HuH-7.5 (cell line): ENCODE measurements at regions not wholly inside any gene's neighbourhood (a gene's known extent, or its start where the extent isn't known, plus 50 kb on each side); places are given as distances from the start of the nearest gene placed in this dataset.
A peak's percentile ranks its signal among the peaks of the same experiment; 100 is the strongest.

Experiments
- DNase-seq: peaks from one replicate; pipeline ENCODE4 v3.0.0; 2011; ENCODE audit warnings: low spot score

DNA sequence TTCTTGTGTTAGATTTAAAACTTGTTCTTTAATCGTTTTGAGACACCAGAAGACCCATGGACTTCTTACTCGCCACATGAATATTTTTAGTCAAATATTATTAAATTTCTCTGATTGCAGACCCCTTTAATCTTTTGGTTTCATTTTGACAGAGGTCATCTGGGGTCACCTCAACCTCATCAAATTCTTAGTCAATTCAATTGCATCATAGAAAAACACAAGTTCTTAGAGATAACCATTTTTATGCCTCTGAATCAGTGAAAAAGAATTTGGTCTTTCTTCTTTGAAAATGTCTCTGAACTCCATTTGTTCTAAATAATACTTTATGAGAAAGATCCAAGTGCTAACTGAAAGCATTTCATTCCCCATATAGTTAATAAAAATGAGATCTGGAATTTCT lies 55.2 kb upstream of the CBLN4 start:
- DNase-seq: no peak

- DNase-seq: no peak
These were observed 63.7 kb upstream of the CBLN4 start for GRCh38 chr20:56069016-56069415.

- DNase-seq: no peak
These were observed 66.8 kb upstream of the CBLN4 start for GRCh38 chr20:56072165-56072564.

GRCh38 chr20:56088375-56088774 lies 83.1 kb upstream of the CBLN4 start:
- no peak for DNase-seq

GRCh38 chr20:56091628-56092234 lies 86.4 kb upstream of the CBLN4 start:
- no peak for DNase-seq

- DNase-seq: no peak
These were observed 88.9 kb upstream of the CBLN4 start for GRCh38 chr20:56094228-56094627.

- DNase-seq: no peak
These were observed 93.7 kb upstream of the CBLN4 start for GRCh38 chr20:56098981-56099500.

GRCh38 chr20:56111961-56112730 lies 106.8 kb upstream of the CBLN4 start:
- no peak for DNase-seq

DNA sequence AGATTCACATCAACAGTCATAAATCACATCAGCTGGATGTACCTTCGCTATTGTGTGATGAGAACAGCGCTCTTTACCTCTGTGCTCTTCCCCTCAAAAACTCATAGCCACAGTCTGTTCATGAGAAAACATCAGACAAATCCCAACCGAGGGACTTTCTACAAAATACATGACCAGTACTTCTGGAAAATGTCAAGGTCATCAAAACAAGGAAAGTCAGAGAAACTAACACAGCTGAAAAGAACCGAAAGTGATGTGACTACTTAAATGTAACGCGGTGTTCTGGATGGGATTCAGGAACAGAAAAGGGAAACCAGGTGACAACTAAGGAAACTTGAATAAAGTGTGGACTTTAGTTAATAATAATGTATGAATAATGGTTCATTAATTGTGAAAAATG lies 112.0 kb upstream of the CBLN4 start:
- DNase-seq: no peak

GRCh38 chr20:56121850-56122249 lies 116.5 kb upstream of the CBLN4 start:
- no peak for DNase-seq

DNA sequence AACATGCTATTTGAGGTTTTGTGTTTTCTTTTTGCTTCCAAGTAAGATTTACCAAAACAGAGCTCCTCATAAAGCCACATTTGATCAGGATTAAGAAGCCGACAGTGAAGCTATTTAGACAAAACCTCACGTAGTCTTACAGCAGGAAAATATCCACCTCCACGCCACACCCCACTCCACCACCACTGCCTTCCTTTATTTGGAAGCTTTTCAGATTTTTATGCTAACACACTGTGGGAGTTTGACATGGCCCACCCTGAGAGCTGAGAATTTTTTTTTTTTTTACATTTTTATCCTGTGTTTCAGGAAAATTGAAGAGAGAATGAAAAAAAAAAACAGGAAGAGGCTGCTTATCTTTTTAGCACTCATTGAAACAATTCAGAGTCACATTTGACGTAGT lies 104.8 kb upstream of the MC3R start:
- DNase-seq: no peak

- DNase-seq: no peak
These were observed 96.7 kb upstream of the MC3R start for GRCh38 chr20:56151834-56152233.

GRCh38 chr20:56153926-56154325 lies 94.6 kb upstream of the MC3R start:
- no peak for DNase-seq

GRCh38 chr20:56155625-56156024 lies 92.9 kb upstream of the MC3R start:
- DNase-seq: no peak

DNA sequence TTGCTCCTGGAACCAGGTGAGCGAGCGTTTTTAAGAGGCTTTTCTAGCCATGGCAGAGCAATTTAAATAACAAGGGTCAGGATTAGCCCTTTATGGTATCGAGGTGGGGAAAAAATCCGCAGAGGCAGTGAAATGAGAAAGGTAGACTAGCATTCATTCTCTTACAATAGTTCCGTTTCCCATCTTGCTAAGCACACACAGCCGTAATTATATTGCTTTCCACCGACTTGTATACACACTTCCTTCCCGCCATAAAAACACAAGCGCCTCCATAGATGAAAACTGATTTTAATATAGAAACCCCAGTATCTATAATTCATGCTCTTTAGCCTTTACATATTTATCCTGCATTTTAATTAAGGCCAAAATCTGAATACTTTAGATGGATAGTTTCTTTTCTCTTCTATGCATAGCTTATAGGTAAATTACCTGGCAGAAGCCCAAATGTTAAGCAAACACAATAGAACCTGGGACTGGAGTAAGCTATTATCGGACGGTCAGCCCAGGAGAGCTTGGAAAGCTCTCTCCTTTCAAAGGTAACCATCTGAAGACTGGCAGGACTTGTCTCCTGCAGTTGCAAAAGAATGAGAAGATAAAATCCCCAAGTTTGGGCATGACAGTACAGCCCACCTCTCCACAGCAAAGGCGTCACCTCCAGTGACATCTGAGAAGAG lies 90.9 kb upstream of the MC3R start:
- DNase-seq: no peak

GRCh38 chr20:56158489-56158888 lies 90.0 kb upstream of the MC3R start:
- DNase-seq: no peak

DNA sequence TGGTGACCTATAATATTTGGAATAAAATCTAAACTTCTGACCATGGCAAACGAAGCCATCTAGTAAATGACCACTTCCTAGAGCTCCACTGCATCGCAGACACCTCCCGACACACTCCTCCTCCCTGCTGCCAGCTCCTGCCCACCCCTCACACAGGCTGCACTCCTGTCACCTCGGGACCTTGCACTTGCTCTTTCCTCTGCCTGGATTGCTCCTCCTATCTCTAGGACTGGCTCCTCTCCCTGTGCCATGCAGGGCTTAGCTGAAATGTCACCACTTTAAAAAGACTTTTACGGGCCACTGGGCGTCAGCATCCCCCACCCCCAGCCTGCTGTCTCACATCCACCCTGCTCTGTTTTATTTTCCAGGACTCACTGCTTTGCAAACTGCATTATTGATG lies 87.6 kb upstream of the MC3R start:
- no peak for DNase-seq

DNA sequence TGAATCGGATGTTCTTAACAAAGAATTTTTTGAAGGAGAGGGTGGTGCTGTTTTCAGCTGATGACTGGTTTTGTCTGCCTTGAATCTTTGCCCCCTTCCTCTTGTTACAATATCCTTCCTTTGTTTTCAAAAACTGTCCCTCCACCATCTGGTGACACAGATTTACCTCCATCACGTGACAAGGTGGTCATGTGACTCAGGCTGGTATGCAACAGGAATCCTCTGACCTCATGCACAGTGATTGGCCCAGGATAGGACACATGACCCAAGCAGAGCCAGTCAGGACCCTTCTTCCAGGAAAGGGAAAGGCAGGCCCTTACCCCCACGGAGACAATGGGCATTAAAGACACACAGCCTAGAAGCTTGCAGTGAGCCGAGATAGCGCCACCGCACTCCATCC lies 84.7 kb upstream of the MC3R start:
- no peak for DNase-seq

DNA sequence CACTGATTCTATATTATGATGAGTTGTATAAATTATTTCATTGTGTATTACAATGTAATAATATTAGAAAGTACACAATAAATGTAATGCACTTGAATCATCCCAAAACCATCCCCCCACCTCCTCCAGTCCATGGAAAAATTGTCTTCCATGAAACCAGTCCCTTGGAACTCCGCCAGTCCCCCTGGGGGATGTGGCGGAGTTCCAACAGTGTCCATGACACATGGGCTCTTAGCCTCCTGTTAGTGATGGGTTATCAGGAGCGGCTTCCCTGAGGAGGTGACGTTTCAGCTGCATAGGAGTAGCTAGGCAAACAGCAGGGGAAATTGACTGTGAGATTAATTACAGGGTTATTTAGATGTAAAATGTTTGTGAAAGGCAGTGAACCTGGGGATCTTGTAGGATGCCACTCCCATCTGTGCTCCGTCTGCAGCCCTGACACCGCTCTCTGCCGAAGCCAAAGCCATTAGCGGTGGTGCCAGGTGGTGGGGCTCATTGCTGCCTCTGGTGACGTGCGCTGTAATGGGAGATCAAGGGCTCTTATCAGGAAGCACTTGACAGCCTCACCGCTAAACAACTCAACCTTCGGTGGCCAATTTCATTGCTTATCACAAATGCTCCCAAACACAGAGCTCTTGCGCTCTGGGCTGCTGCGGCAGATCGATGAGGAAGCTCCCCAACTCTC lies 81.6 kb upstream of the MC3R start:
- DNase-seq: no peak

DNA sequence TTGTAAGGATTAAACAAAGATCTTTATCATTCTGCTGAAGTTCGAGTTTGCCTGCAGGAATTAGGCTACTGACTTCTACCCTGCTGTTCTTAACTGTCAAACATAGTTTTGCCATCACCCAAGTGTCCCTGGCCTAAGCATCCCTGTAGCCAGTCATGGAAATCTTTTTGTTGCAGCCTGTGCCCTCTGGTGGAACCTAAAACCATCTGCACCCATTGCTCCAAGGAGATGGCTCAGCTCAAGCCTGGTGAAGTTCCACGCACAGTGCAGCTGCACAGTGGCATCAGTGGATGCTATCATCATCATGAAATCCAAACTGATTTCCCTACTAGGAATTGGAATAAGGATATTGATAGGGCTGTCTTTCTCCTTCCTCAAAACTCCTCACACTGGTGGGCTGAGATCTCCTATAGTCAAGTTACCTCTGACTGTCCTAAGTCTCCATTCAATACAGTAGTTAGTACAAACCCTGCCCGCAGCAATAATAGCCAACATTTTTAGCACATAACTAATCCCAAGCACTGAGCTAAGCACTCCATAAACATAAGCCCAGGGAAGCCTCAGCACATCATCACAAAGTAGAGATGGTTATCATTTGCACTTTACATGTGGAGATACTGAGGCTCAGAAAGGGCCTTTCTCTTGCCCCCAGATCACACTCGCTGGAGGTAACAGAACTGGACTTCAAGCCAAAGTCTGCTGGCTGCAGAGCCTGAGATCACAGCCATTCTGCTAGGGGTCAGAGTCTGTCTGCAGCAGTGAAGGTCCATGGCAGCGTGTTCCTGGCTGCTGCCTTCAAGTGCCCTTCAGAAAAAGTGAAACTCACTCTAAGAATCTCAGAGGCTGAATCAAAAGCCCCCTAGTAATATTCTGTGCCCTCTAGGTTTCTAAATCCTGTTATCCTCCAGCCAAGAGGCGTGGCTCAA lies 77.2 kb upstream of the MC3R start:
- peak; percentile 31 for DNase-seq

DNA sequence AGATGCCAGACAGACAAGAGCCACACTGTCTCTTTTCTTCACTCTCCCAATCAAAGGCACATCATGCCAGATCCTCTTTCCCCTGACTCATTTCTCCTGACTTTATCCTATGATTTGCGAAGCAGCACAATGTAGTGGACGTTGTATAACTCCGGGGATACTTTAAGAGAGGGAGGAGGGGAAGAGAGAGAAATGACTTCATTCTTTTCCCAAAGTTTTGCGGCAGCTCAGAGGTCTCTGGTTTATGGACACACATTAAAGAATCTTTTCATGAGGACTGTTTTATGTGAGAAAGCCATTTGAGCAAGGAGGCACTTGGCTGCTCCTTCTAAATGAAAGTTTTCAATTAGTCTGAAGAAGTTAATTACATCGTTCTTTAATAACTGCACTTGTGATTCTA lies 75.1 kb upstream of the MC3R start:
- DNase-seq: no peak

- no peak for DNase-seq
These were observed 74.1 kb upstream of the MC3R start for GRCh38 chr20:56174416-56174815.
